ENCODE measurements at regions not wholly inside any gene's neighbourhood (a gene's known extent, or its start where the extent isn't known, plus 50 kb on each side); places are given as distances from the start of the nearest gene placed in this dataset.

- H3K4me3 ChIP-seq: no peak overlapping the region
- no peaks in the 10 kb centered on the region for H3K9me3 ChIP-seq
- H3K36me3 ChIP-seq: no peaks in the 10 kb centered on the region
- DNase-seq: no peak
- intact Hi-C loops (cut with DNase I): no loop called here
- no peaks in the 10 kb centered on the region for H3K27me3 ChIP-seq
- no peaks in the 10 kb centered on the region for H3K4me1 ChIP-seq
- no peak for ATAC-seq
- WGBS (ENCODE audit: insufficient coverage, low coverage, low lambda C conversion rate, missing lambda C conversion rate): 70% methylated on average over 1 of the region's 1 CpG
- TF ChIP-seq CTCF (IDR thresholded peaks at IDR 0.05): no peak
- TF ChIP-seq POLR2A (IDR thresholded peaks at IDR 0.05): no peak
- no peak overlapping the region for H3K27ac ChIP-seq
These were observed 180.1 kb upstream of the SOX4 start for GRCh38 chr6:21413428-21413827.

GRCh38 chr6:21414065-21414464 lies 179.5 kb upstream of the SOX4 start:
- Histone ChIP-seq H3K4me1 (no peaks in the 10 kb centered on the region), H3K27me3 (no peaks in the 10 kb centered on the region), H3K36me3 (no peaks in the 10 kb centered on the region), H3K4me3 (no peak overlapping the region), H3K27ac (no peak overlapping the region), H3K9me3 (no peaks in the 10 kb centered on the region)
- WGBS (ENCODE audit: insufficient coverage, low coverage, low lambda C conversion rate, missing lambda C conversion rate): 66% methylated on average over 5 of the region's 5 CpGs
- TF ChIP-seq CTCF (IDR thresholded peaks at IDR 0.05) (no peak), POLR2A (IDR thresholded peaks at IDR 0.05) (no peak)
- intact Hi-C loops (cut with DNase I): no loop called here
- ATAC-seq (no peak), DNase-seq (no peak)

DNA sequence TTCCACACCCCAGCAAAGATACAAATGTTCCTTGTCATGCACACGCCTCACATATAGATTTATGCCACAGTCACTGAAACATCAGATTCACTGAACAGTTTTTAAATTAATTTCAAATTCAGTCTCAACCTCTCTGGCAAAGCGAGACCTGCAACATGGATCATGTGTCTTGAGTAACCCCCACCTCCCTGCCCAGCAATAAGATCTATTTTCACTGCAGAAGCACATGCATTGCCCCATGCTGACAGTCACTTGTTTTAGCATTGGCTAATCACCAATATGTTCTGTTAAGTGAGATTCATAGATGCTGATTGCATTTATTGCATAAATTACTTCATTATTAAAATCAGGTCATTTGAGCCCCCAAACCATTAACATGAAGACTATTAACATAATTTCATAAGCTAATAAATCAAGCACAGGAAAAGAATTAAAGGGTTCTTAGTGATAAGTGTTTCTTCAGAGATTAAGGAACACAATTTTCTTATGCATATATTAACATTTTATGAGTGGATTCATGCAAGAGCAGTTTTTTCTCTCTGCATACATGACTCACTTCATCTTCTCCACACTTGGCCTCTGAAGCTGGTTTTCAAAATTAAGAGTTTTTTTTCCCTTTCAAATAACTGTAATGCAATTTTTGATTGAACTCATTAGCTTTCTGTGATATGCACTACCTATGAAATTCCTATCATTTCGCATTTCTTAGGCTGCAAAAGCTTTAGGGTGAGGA lies 173.2 kb upstream of the SOX4 start:
- H3K36me3 ChIP-seq: no peaks in the 10 kb centered on the region
- DNase-seq: no peak
- no peaks in the 10 kb centered on the region for H3K27me3 ChIP-seq
- no peak overlapping the region for H3K27ac ChIP-seq
- no peaks in the 10 kb centered on the region for H3K9me3 ChIP-seq
- no peaks in the 10 kb centered on the region for H3K4me1 ChIP-seq
- ATAC-seq: no peak
- 79% methylated on average over 3 of the region's 3 CpGs for WGBS (ENCODE audit: insufficient coverage, low coverage, low lambda C conversion rate, missing lambda C conversion rate)
- intact Hi-C loops (cut with DNase I): no loop called here
- TF ChIP-seq POLR2A (IDR thresholded peaks at IDR 0.05): no peak
- no peak for TF ChIP-seq CTCF (IDR thresholded peaks at IDR 0.05)
- no peak overlapping the region for H3K4me3 ChIP-seq

- DNase-seq: no peak
- Histone ChIP-seq H3K27me3 (no peaks in the 10 kb centered on the region), H3K27ac (no peak overlapping the region), H3K9me3 (no peaks in the 10 kb centered on the region), H3K36me3 (no peaks in the 10 kb centered on the region), H3K4me3 (no peak overlapping the region), H3K4me1 (no peaks in the 10 kb centered on the region)
- ATAC-seq: no peak
- TF ChIP-seq CTCF (IDR thresholded peaks at IDR 0.05): no peak
- no peak for TF ChIP-seq POLR2A (IDR thresholded peaks at IDR 0.05)
- WGBS (ENCODE audit: insufficient coverage, low coverage, low lambda C conversion rate, missing lambda C conversion rate): 60% methylated on average over 6 of the region's 6 CpGs
- intact Hi-C loops (cut with DNase I): no loop called here
These were observed 172.6 kb upstream of the SOX4 start for GRCh38 chr6:21420926-21421325.
